ENCODE measurements at regions not wholly inside any gene's neighbourhood (a gene's known extent, or its start where the extent isn't known, plus 50 kb on each side); places are given as distances from the start of the nearest gene placed in this dataset.

GRCh38 chr2:152875701-152876695 lies 157.6 kb downstream of the ARL6IP6 start:
- peak; percentile 22 for DNase-seq (ENCODE audit: low read depth)

GRCh38 chr2:152874955-152875354 lies 156.5 kb downstream of the ARL6IP6 start:
- DNase-seq (ENCODE audit: low read depth) = no peak

- no peak for DNase-seq (ENCODE audit: low read depth)
These were observed 151.8 kb downstream of the ARL6IP6 start for GRCh38 chr2:152870239-152870638.

- DNase-seq (ENCODE audit: low read depth) = no peak
These were observed 149.0 kb downstream of the ARL6IP6 start for GRCh38 chr2:152867397-152867796.

GRCh38 chr2:152864601-152865149 lies 146.3 kb downstream of the ARL6IP6 start:
- no peak for DNase-seq (ENCODE audit: low read depth)

GRCh38 chr2:152863826-152864225 lies 145.4 kb downstream of the ARL6IP6 start:
- no peak for DNase-seq (ENCODE audit: low read depth)

GRCh38 chr2:152861349-152861942 lies 143.0 kb downstream of the ARL6IP6 start:
- peak; percentile 27 for DNase-seq (ENCODE audit: low read depth)

- DNase-seq (ENCODE audit: low read depth) = no peak
These were observed 140.3 kb downstream of the ARL6IP6 start for GRCh38 chr2:152858594-152859265.

GRCh38 chr2:152846697-152847470 lies 128.5 kb downstream of the ARL6IP6 start:
- DNase-seq (ENCODE audit: low read depth) = peak; percentile 62

GRCh38 chr2:152835674-152836073 lies 117.3 kb downstream of the ARL6IP6 start:
- no peak for DNase-seq (ENCODE audit: low read depth)

- no peak for DNase-seq (ENCODE audit: low read depth)
These were observed 109.5 kb downstream of the ARL6IP6 start for GRCh38 chr2:152827944-152828343.

GRCh38 chr2:152826581-152827279 lies 108.3 kb downstream of the ARL6IP6 start:
- DNase-seq (ENCODE audit: low read depth) = peak; percentile 87

GRCh38 chr2:152825834-152826233 lies 107.4 kb downstream of the ARL6IP6 start:
- DNase-seq (ENCODE audit: low read depth) = peak; percentile 50

GRCh38 chr2:152823905-152824304 lies 105.5 kb downstream of the ARL6IP6 start:
- no peak for DNase-seq (ENCODE audit: low read depth)

GRCh38 chr2:152822676-152823075 lies 104.3 kb downstream of the ARL6IP6 start:
- no peak for DNase-seq (ENCODE audit: low read depth)

- no peak for DNase-seq (ENCODE audit: low read depth)
These were observed 101.6 kb downstream of the ARL6IP6 start for GRCh38 chr2:152820048-152820447.

GRCh38 chr2:152815634-152816257 lies 97.3 kb downstream of the ARL6IP6 start:
- no peak for DNase-seq (ENCODE audit: low read depth)

- DNase-seq (ENCODE audit: low read depth) = no peak
These were observed 96.1 kb downstream of the ARL6IP6 start for GRCh38 chr2:152814475-152815030.

- peak; percentile 42 for DNase-seq (ENCODE audit: low read depth)
These were observed 94.9 kb downstream of the ARL6IP6 start for GRCh38 chr2:152813351-152813750.
